CD4-positive, alpha-beta memory T cell (primary cell): ENCODE measurements at regions not wholly inside any gene's neighbourhood (a gene's known extent, or its start where the extent isn't known, plus 50 kb on each side); places are given as distances from the start of the nearest gene placed in this dataset.
"Not testable (repeated sequence)": the region's sequence is repeated elsewhere in the genome, so short reads cannot be mapped to it uniquely, and the experiment has no call there.

Source experiments
- CTCF ChIA-PET: fragments of 350-600 bp; sonication (Branson Sonifier 250); formaldehyde crosslinking; loops from one replicate; lab custom pipeline; 2021; ENCODE audit warnings: inconsistent platforms; ENCODE audit not compliant: partially characterized antibody; lab: Charles Lee
- POLR2A ChIA-PET: fragments of 350-600 bp; sonication (Branson Sonifier 250); formaldehyde crosslinking; loops from one replicate; lab custom pipeline; 2021; ENCODE audit not compliant: partially characterized antibody; lab: Charles Lee
- DNase-seq, 5 donors: peaks; one replicate each; pipeline versions ENCODE4 v3.0.0 to v3.0.0-alpha.2; 2020 to 2022; ENCODE audit warnings: mixed read lengths in 1 of 5
- H3K27ac ChIP-seq: one replicate; pipeline ENCODE4 v1.7.0; 2013; ENCODE audit warnings: low read depth, low read length
- H3K27me3 ChIP-seq: 2 replicates; pipeline ENCODE4 v1.7.0; 2013; ENCODE audit warnings: mild to moderate bottlenecking, low read length, moderate library complexity; ENCODE audit not compliant: insufficient read depth
- H3K36me3 ChIP-seq: 2 replicates; pipeline ENCODE4 v1.7.0; 2013; ENCODE audit warnings: mild to moderate bottlenecking, low read length, moderate library complexity; ENCODE audit not compliant: insufficient read depth
- H3K4me1 ChIP-seq: 2 replicates; pipeline ENCODE4 v1.7.0; 2013; ENCODE audit warnings: mild to moderate bottlenecking, low read length, moderate library complexity; ENCODE audit not compliant: insufficient read depth
- H3K4me3 ChIP-seq, 2 donors: one replicate each; pipeline ENCODE4 v1.7.0; 2013; ENCODE audit warnings: low read length in 2 of 2, mild to moderate bottlenecking in 1 of 2
- H3K9me3 ChIP-seq, 2 donors: one replicate each; pipeline ENCODE4 v1.7.0; 2013; ENCODE audit warnings: low read length in 2 of 2, control low read depth in 1 of 2; ENCODE audit not compliant: control insufficient read depth in 1 of 2
- H3K27ac Mint-ChIP-seq, 7 donors: one replicate each; pipeline ENCODE4 v1.8.0; 2020 to 2021; ENCODE audit warnings: mixed read lengths in 7 of 7, mild to moderate bottlenecking in 6 of 7, inconsistent platforms in 3 of 7, moderate library complexity in 3 of 7
- H3K27me3 Mint-ChIP-seq, 2 donors: one replicate each; pipeline ENCODE4 v1.8.0; 2020 to 2021; ENCODE audit warnings: mixed read lengths in 2 of 2
- H3K36me3 Mint-ChIP-seq, 2 donors: one replicate each; pipeline ENCODE4 v1.8.0; 2020 to 2021; ENCODE audit warnings: mixed read lengths in 2 of 2, inconsistent platforms in 1 of 2, mild to moderate bottlenecking in 1 of 2
- H3K4me1 Mint-ChIP-seq, 4 donors: one replicate each; pipeline ENCODE4 v1.8.0; 2020 to 2021; ENCODE audit warnings: mixed read lengths in 4 of 4, mild to moderate bottlenecking in 1 of 4
- H3K4me3 Mint-ChIP-seq, 8 donors: one replicate each; pipeline ENCODE4 v1.8.0; 2020 to 2021; ENCODE audit warnings: mixed read lengths in 8 of 8, mild to moderate bottlenecking in 7 of 8, moderate library complexity in 6 of 8, inconsistent platforms in 3 of 8
- H3K9me3 Mint-ChIP-seq, 8 donors: one replicate each; pipeline ENCODE4 v1.8.0; 2020 to 2021; ENCODE audit warnings: mixed read lengths in 8 of 8, mild to moderate bottlenecking in 5 of 8, inconsistent platforms in 3 of 8, moderate library complexity in 1 of 8
- intact Hi-C: fragments of 100-400 bp; cut with micrococcal nuclease; formaldehyde crosslinking; loops from one replicate; pipeline ENCODE4 v1.15.1; 2023

- H3K4me3 ChIP-seq: no peak overlapping the region
- no peak overlapping the region for H3K27ac ChIP-seq
- no peak for DNase-seq
- Mint-ChIP-seq H3K4me1 (peaks cover 26 to 50% (median 31%) of the 10 kb centered on the region in 4 donors), H3K4me3 (no peak overlapping the region), H3K27me3 (peaks cover 0 to 2% of the 10 kb centered on the region in 2 donors), H3K9me3 (peaks cover 0 to 4% (median 0%) of the 10 kb centered on the region in 8 donors), H3K36me3 (peaks cover 0 to 8% of the 10 kb centered on the region in 2 donors), H3K27ac (peak overlapping the region in 1 of 7 donors; percentile 30)
- ChIA-PET CTCF (interaction anchor here (0.7 to 4.3 kb wide), 6 partner anchors 8 to 63 kb away, joined by 3 to 54 read pairs (median 13); a partner anchor contains a TSS), POLR2A (interaction anchor here (3.4 to 25.6 kb wide), 8 partner anchors 9 to 97 kb away, joined by 57 to 2476 read pairs (median 194); a partner anchor contains a TSS)
- intact Hi-C loops: no loop called here
- H3K27me3 ChIP-seq: no peaks in the 10 kb centered on the region
- H3K9me3 ChIP-seq: no peaks in the 10 kb centered on the region
- no peaks in the 10 kb centered on the region for H3K36me3 ChIP-seq
- peaks cover 42% of the 10 kb centered on the region for H3K4me1 ChIP-seq
These were observed 100.1 kb downstream of the HFE start for GRCh38 chr6:26187292-26187691.

DNA sequence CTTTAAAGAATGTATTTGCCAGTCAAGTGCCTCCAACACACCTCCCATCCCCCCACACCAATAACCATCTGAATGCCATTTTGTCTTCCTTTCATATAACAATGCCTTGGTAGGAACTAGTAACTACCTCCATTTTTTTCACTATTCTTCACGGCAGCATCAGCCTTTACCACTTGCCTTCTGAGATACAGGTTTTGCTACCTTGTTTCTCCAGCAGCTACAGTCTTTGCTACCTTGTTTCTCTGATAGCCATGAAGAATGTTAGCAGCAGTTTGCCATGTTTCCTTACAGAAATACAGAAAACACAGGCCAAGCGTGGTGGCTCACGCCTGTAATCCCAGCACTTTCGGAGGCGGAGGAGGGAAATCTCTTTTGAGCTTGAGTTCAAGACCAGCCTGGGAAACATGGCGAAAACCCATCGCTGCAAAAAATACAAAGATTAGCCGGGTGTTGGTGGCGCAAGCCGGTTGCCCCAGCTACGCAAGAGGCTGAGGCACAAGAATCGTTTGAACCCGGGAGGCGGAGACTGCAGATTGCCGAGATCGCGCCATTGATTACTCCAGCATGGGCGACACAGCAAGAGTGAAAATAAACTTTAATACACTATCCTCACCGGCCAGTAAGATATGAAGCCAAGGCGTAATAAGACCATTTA is 100.9 kb downstream of the HFE start:
- Histone ChIP-seq H3K9me3 (no peaks in the 10 kb centered on the region), H3K27ac (peak overlapping the region; percentile 72), H3K36me3 (no peaks in the 10 kb centered on the region), H3K4me3 (peak overlapping the region; percentile 80 to 86), H3K4me1 (peaks cover 37% of the 10 kb centered on the region), H3K27me3 (no peaks in the 10 kb centered on the region)
- Mint-ChIP-seq H3K4me3 (peak overlapping the region; percentile 90 to 98 (median 94)), H3K27me3 (peaks cover 0 to 2% of the 10 kb centered on the region in 2 donors), H3K4me1 (peaks cover 26 to 45% (median 31%) of the 10 kb centered on the region in 4 donors), H3K9me3 (peaks cover 0 to 4% (median 0%) of the 10 kb centered on the region in 8 donors), H3K27ac (peak overlapping the region; percentile 96 to 99 (median 98)), H3K36me3 (peaks cover 0 to 8% of the 10 kb centered on the region in 2 donors)
- POLR2A ChIA-PET: interaction anchor here (0.6 to 25.6 kb wide), 44 partner anchors 8 to 1705 kb away, joined by 3 to 2476 read pairs (median 6); partner anchors contain the start of genes BTN3A3, HMGN4 and ZNF184
- CTCF ChIA-PET: interaction anchor here (1.1 to 4.3 kb wide), 12 partner anchors 9 to 367 kb away, joined by 3 to 54 read pairs (median 12); a partner anchor contains a TSS
- peak in 1 of 5 donors; percentile 75 for DNase-seq
- intact Hi-C loops: loop anchor here (1.0 to 2.0 kb wide), 7 partner anchors 13 to 97 kb away; a partner anchor contains a TSS

- peaks cover 0 to 14% of the 10 kb centered on the region in 2 donors for H3K36me3 Mint-ChIP-seq
- H3K9me3 ChIP-seq, DNase-seq, H3K27me3 Mint-ChIP-seq, H3K36me3 ChIP-seq, H3K27me3 ChIP-seq, H3K4me3 ChIP-seq, H3K27ac ChIP-seq, H3K9me3 Mint-ChIP-seq, H3K4me3 Mint-ChIP-seq, intact Hi-C loops, H3K27ac Mint-ChIP-seq: not testable (repeated sequence)
- POLR2A ChIA-PET: interaction anchor here (1.2 to 25.6 kb wide), 8 partner anchors 4 to 81 kb away, joined by 3 to 2476 read pairs (median 798); a partner anchor contains a TSS
- peaks cover 43% of the 10 kb centered on the region for H3K4me1 ChIP-seq
- H3K4me1 Mint-ChIP-seq: peaks cover 24 to 47% (median 33%) of the 10 kb centered on the region in 4 donors
- CTCF ChIA-PET: interaction anchor here (1.1 to 3.7 kb wide), 2 partner anchors 12 to 81 kb away, joined by 5 to 15 read pairs; a partner anchor contains a TSS
These were observed 104.3 kb downstream of the HFE start for GRCh38 chr6:26191512-26191911.

GRCh38 chr6:26193467-26194328 is 106.5 kb downstream of the HFE start:
- H3K4me1 ChIP-seq: peaks cover 43% of the 10 kb centered on the region

GRCh38 chr6:26194329-26194701 is 107.1 kb downstream of the HFE start:
- DNase-seq: no peak
- CTCF ChIA-PET: interaction anchor here (1.4 to 6.2 kb wide), 6 partner anchors 9 to 56 kb away, joined by 3 to 49 read pairs (median 21); a partner anchor contains a TSS
- Mint-ChIP-seq H3K27me3 (no peaks in the 10 kb centered on the region), H3K4me1 (peaks cover 21 to 47% (median 31%) of the 10 kb centered on the region in 4 donors), H3K9me3 (peaks cover 0 to 8% (median 0%) of the 10 kb centered on the region in 8 donors), H3K36me3 (peaks cover 0 to 23% of the 10 kb centered on the region in 2 donors), H3K27ac (peak overlapping the region; percentile 96 to 100 (median 98)), H3K4me3 (peak overlapping the region in 3 of 8 donors; percentile 40 to 99 (median 97))
- POLR2A ChIA-PET: interaction anchor here (0.7 to 25.6 kb wide), 17 partner anchors 7 to 1643 kb away, joined by 3 to 2476 read pairs (median 120); a partner anchor contains a TSS
- intact Hi-C loops: no loop called here
- Histone ChIP-seq H3K27me3 (no peaks in the 10 kb centered on the region), H3K9me3 (no peaks in the 10 kb centered on the region), H3K27ac (peak overlapping the region; percentile 84), H3K4me1 (peaks cover 39% of the 10 kb centered on the region), H3K36me3 (no peaks in the 10 kb centered on the region), H3K4me3 (peak overlapping the region in 1 of 2 donors; percentile 13)

More at GRCh38 chr6:26193467-26194328, 106.5 kb downstream of the HFE start:
- ChIA-PET CTCF (interaction anchor here (0.8 to 6.2 kb wide), 8 partner anchors 10 to 168 kb away, joined by 3 to 49 read pairs (median 4); a partner anchor contains a TSS), POLR2A (interaction anchor here (0.7 to 25.6 kb wide), 14 partner anchors 7 to 952 kb away, joined by 3 to 2476 read pairs (median 180); a partner anchor contains a TSS)
- Mint-ChIP-seq H3K36me3 (peaks cover 0 to 21% of the 10 kb centered on the region in 2 donors), H3K27me3 (peaks cover 0 to 2% of the 10 kb centered on the region in 2 donors), H3K4me3 (peak overlapping the region in 3 of 8 donors; percentile 13 to 97 (median 38)), H3K27ac (peak overlapping the region; percentile 21 to 100 (median 98)), H3K4me1 (peaks cover 23 to 46% (median 33%) of the 10 kb centered on the region in 4 donors), H3K9me3 (peaks cover 0 to 7% (median 0%) of the 10 kb centered on the region in 8 donors)
- Histone ChIP-seq H3K27ac (peak overlapping the region; percentile 84), H3K27me3 (no peaks in the 10 kb centered on the region), H3K4me3 (no peak overlapping the region), H3K9me3 (no peaks in the 10 kb centered on the region), H3K36me3 (no peaks in the 10 kb centered on the region)
- intact Hi-C loops: no loop called here
- no peak for DNase-seq

- Mint-ChIP-seq H3K27me3 (no peaks in the 10 kb centered on the region), H3K4me3 (peak overlapping the region; percentile 94 to 99 (median 97)), H3K36me3 (peaks cover 0 to 24% of the 10 kb centered on the region in 2 donors), H3K4me1 (peaks cover 19 to 53% (median 33%) of the 10 kb centered on the region in 4 donors), H3K9me3 (peaks cover 0 to 8% (median 0%) of the 10 kb centered on the region in 8 donors), H3K27ac (peak overlapping the region; percentile 96 to 100 (median 98))
- Histone ChIP-seq H3K36me3 (no peaks in the 10 kb centered on the region), H3K27ac (peak overlapping the region; percentile 84), H3K4me3 (peak overlapping the region; percentile 13 to 83), H3K4me1 (peaks cover 39% of the 10 kb centered on the region), H3K9me3 (no peaks in the 10 kb centered on the region), H3K27me3 (no peaks in the 10 kb centered on the region)
- DNase-seq: no peak
- POLR2A ChIA-PET: interaction anchor here (0.5 to 25.6 kb wide), 26 partner anchors 8 to 1676 kb away, joined by 3 to 2476 read pairs (median 72); a partner anchor contains a TSS
- intact Hi-C loops: loop anchor here (1.0 to 5.0 kb wide), 3 partner anchors 9 to 1697 kb away; a partner anchor contains a TSS
- CTCF ChIA-PET: interaction anchor here (0.6 to 6.2 kb wide), 10 partner anchors 9 to 169 kb away, joined by 3 to 63 read pairs (median 26); a partner anchor contains a TSS
These were observed 107.7 kb downstream of the HFE start for GRCh38 chr6:26194816-26195375.
